Endothelial cell of umbilical vein (primary cell): ENCODE measurements at regions not wholly inside any gene's neighbourhood (a gene's known extent, or its start where the extent isn't known, plus 50 kb on each side); places are given as distances from the start of the nearest gene placed in this dataset.

Experiments
- EZH2 ChIP-seq: IDR thresholded peaks from 2 replicates; pipeline ENCODE4 v1.6.1; 2012; ENCODE audit warnings: borderline replicate concordance, low read depth, mild to moderate bottlenecking, moderate library complexity, low read length, inconsistent platforms; ENCODE audit not compliant: severe bottlenecking
- MAX ChIP-seq: IDR thresholded peaks from 2 replicates; pipeline ENCODE4 v1.6.1; 2011; ENCODE audit not compliant: insufficient read depth, insufficient read length
- POLR2AphosphoS5 ChIP-seq: IDR thresholded peaks from 2 replicates; pipeline ENCODE4 v1.6.1; 2012; ENCODE audit warnings: low read depth, mild to moderate bottlenecking, control low read depth, low read length, moderate library complexity; ENCODE audit not compliant: insufficient read depth
- TF ChIP-seq, protein P1 (sequence below), 2 donors: IDR thresholded peaks; 1 replicate in 1 of 2; 2 replicates in 1 of 2; pipeline ENCODE4 v1.5.1; 2011; ENCODE audit warnings: low read length in 2 of 2, mild to moderate bottlenecking in 2 of 2, moderate library complexity in 2 of 2, control low read depth in 1 of 2, inconsistent platforms in 1 of 2, low read depth in 1 of 2; ENCODE audit not compliant: insufficient read depth in 1 of 2; ENCODE audit errors: extremely low read depth in 1 of 2

GRCh38 chr20:60073086-60073485 is 114.9 kb downstream of the CDH26 start:
- no peak for TF ChIP-seq EZH2
- TF ChIP-seq, protein P1, sequence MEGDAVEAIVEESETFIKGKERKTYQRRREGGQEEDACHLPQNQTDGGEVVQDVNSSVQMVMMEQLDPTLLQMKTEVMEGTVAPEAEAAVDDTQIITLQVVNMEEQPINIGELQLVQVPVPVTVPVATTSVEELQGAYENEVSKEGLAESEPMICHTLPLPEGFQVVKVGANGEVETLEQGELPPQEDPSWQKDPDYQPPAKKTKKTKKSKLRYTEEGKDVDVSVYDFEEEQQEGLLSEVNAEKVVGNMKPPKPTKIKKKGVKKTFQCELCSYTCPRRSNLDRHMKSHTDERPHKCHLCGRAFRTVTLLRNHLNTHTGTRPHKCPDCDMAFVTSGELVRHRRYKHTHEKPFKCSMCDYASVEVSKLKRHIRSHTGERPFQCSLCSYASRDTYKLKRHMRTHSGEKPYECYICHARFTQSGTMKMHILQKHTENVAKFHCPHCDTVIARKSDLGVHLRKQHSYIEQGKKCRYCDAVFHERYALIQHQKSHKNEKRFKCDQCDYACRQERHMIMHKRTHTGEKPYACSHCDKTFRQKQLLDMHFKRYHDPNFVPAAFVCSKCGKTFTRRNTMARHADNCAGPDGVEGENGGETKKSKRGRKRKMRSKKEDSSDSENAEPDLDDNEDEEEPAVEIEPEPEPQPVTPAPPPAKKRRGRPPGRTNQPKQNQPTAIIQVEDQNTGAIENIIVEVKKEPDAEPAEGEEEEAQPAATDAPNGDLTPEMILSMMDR (IDR thresholded peaks at IDR 0.05; ENCODE audit: extremely low read depth in 1 of 2, insufficient read depth in 1 of 2, low read depth in 1 of 2, low read length in 2 of 2): no peak
- TF ChIP-seq MAX: no peak
- TF ChIP-seq POLR2AphosphoS5: no peak
